ENCODE measurements at regions not wholly inside any gene's neighbourhood (a gene's known extent, or its start where the extent isn't known, plus 50 kb on each side); places are given as distances from the start of the nearest gene placed in this dataset.
A peak's percentile ranks its signal among the peaks of the same experiment; 100 is the strongest.
"Not testable (repeated sequence)": the region's sequence is repeated elsewhere in the genome, so short reads cannot be mapped to it uniquely, and the experiment has no call there.

GRCh38 chr1:70818401-70818800 is 229.2 kb downstream of the PTGER3 start:
- H4K20me1 ChIP-seq: no peaks in the 10 kb centered on the region
- H3K27ac ChIP-seq: no peak overlapping the region
- no peaks in the 10 kb centered on the region for H3K9me3 ChIP-seq (replicated peaks in 1 of 11)
- H3K36me3 ChIP-seq: no peaks in the 10 kb centered on the region
- H3K4me3 ChIP-seq: no peak overlapping the region
- H3K4me2 ChIP-seq: peak overlapping the region in 2 of 11 experiments; percentile 9 to 19; a peak in 2 of 22 replicates
- peaks cover 0 to 21% (median 0%) of the 10 kb centered on the region in 10 experiments; a peak in 3 of 20 replicates for H3K4me1 ChIP-seq
- TF ChIP-seq Cebpa-rat (IDR thresholded peaks at IDR 0.05): no peak
- H3K9ac ChIP-seq: no peak overlapping the region
- no peaks in the 10 kb centered on the region for H3K27me3 ChIP-seq

GRCh38 chr1:70819231-70819630 is 228.4 kb downstream of the PTGER3 start:
- peaks cover 0 to 21% (median 0%) of the 10 kb centered on the region in 10 experiments; a peak in 3 of 20 replicates for H3K4me1 ChIP-seq
- no peaks in the 10 kb centered on the region for H3K9me3 ChIP-seq (replicated peaks in 1 of 11)
- no peak overlapping the region for H3K9ac ChIP-seq
- H3K4me2 ChIP-seq: no peak overlapping the region
- H3K27ac ChIP-seq: no peak overlapping the region
- no peaks in the 10 kb centered on the region for H3K36me3 ChIP-seq
- no peak overlapping the region for H3K4me3 ChIP-seq
- TF ChIP-seq Cebpa-rat (IDR thresholded peaks at IDR 0.05): no peak
- no peaks in the 10 kb centered on the region for H3K27me3 ChIP-seq
- H4K20me1 ChIP-seq: no peaks in the 10 kb centered on the region

- H3K9ac ChIP-seq: no peak overlapping the region
- no peak overlapping the region for H3K4me3 ChIP-seq
- peak overlapping the region in 1 of 11 experiments; percentile 0; a peak in 1 of 22 replicates for H3K4me2 ChIP-seq
- no peaks in the 10 kb centered on the region for H4K20me1 ChIP-seq
- peaks cover 0 to 21% (median 0%) of the 10 kb centered on the region in 10 experiments; a peak in 3 of 20 replicates for H3K4me1 ChIP-seq
- H3K9me3 ChIP-seq (replicated peaks in 1 of 11): no peaks in the 10 kb centered on the region
- no peak overlapping the region for H3K27ac ChIP-seq
- no peak for TF ChIP-seq Cebpa-rat (IDR thresholded peaks at IDR 0.05)
- no peaks in the 10 kb centered on the region for H3K27me3 ChIP-seq
- H3K36me3 ChIP-seq: no peaks in the 10 kb centered on the region
Observed at GRCh38 chr1:70819785-70820184, 227.8 kb downstream of the PTGER3 start.

- Histone ChIP-seq H3K27ac (no peak overlapping the region), H3K27me3 (no peaks in the 10 kb centered on the region), H3K4me1 (peaks cover 0 to 21% (median 0%) of the 10 kb centered on the region in 10 experiments; a peak in 3 of 20 replicates), H3K36me3 (no peaks in the 10 kb centered on the region), H4K20me1 (no peaks in the 10 kb centered on the region; a peak in 1 of 22 replicates), H3K9me3 (replicated peaks in 1 of 11) (no peaks in the 10 kb centered on the region), H3K4me3 (no peak overlapping the region), H3K9ac (no peak overlapping the region), H3K4me2 (peak overlapping the region in 1 of 11 experiments; percentile 0; a peak in 1 of 22 replicates)
- 0 out of 22 replicates have a peak, but pooled peaks of 1 of the 11 experiments have one; percentile 12 for TF ChIP-seq Cebpa-rat (IDR thresholded peaks at IDR 0.05)
Observed at GRCh38 chr1:70820396-70820795, 227.2 kb downstream of the PTGER3 start.

GRCh38 chr1:70820995-70821394 is 226.6 kb downstream of the PTGER3 start:
- no peaks in the 10 kb centered on the region; a peak in 1 of 22 replicates for H4K20me1 ChIP-seq

GRCh38 chr1:70826428-70826827 is 221.2 kb downstream of the PTGER3 start:
- H3K9ac ChIP-seq: no peak overlapping the region
- no peak for TF ChIP-seq Cebpa-rat (IDR thresholded peaks at IDR 0.05)
- no peaks in the 10 kb centered on the region for H3K27me3 ChIP-seq
- H3K9me3 ChIP-seq (replicated peaks in 1 of 11): peaks cover 0 to 1% (median 0%) of the 10 kb centered on the region in 11 experiments; a peak in 2 of 22 replicates
- H3K27ac ChIP-seq: no peak overlapping the region
- H3K4me2 ChIP-seq: no peak overlapping the region
- H4K20me1 ChIP-seq: no peaks in the 10 kb centered on the region; a peak in 1 of 22 replicates
- H3K4me1 ChIP-seq: no peaks in the 10 kb centered on the region
- H3K4me3 ChIP-seq: no peak overlapping the region
- no peaks in the 10 kb centered on the region for H3K36me3 ChIP-seq

More at GRCh38 chr1:70820995-70821394, 226.6 kb downstream of the PTGER3 start:
- H3K36me3 ChIP-seq: no peaks in the 10 kb centered on the region
- no peaks in the 10 kb centered on the region for H3K27me3 ChIP-seq
- H3K9me3 ChIP-seq (replicated peaks in 1 of 11): no peaks in the 10 kb centered on the region
- peaks cover 0 to 21% (median 0%) of the 10 kb centered on the region in 10 experiments; a peak in 3 of 20 replicates for H3K4me1 ChIP-seq
- no peak for TF ChIP-seq Cebpa-rat (IDR thresholded peaks at IDR 0.05)
- H3K27ac ChIP-seq: no peak overlapping the region
- no peak overlapping the region for H3K4me3 ChIP-seq
- H3K4me2 ChIP-seq: no peak overlapping the region
- H3K9ac ChIP-seq: no peak overlapping the region

- no peak for TF ChIP-seq Cebpa-rat (IDR thresholded peaks at IDR 0.05)
- Histone ChIP-seq H3K9me3 (replicated peaks in 1 of 11) (peaks cover 0 to 7% (median 0%) of the 10 kb centered on the region in 11 experiments; a peak in 2 of 22 replicates), H4K20me1 (no peaks in the 10 kb centered on the region; a peak in 1 of 22 replicates), H3K27me3 (no peaks in the 10 kb centered on the region), H3K4me1 (no peaks in the 10 kb centered on the region), H3K4me3 (no peak overlapping the region), H3K9ac (no peak overlapping the region), H3K36me3 (no peaks in the 10 kb centered on the region), H3K4me2 (no peak overlapping the region), H3K27ac (no peak overlapping the region)
Observed at GRCh38 chr1:70827030-70827429, 220.6 kb downstream of the PTGER3 start.

- no peak overlapping the region for H3K27ac ChIP-seq
- H3K4me2 ChIP-seq: no peak overlapping the region
- no peak overlapping the region for H3K4me3 ChIP-seq
- peaks cover 0 to 10% (median 0%) of the 10 kb centered on the region in 11 experiments; a peak in 2 of 22 replicates for H3K9me3 ChIP-seq (replicated peaks in 1 of 11)
- no peaks in the 10 kb centered on the region for H3K4me1 ChIP-seq
- TF ChIP-seq Cebpa-rat (IDR thresholded peaks at IDR 0.05): no peak
- H4K20me1 ChIP-seq: no peaks in the 10 kb centered on the region; a peak in 1 of 22 replicates
- no peaks in the 10 kb centered on the region for H3K27me3 ChIP-seq
- H3K9ac ChIP-seq: no peak overlapping the region
- H3K36me3 ChIP-seq: no peaks in the 10 kb centered on the region
Observed at GRCh38 chr1:70828177-70828576, 219.4 kb downstream of the PTGER3 start.

- not testable (repeated sequence) for H4K20me1 ChIP-seq; H3K27ac ChIP-seq; H3K4me2 ChIP-seq; H3K4me3 ChIP-seq; H3K4me1 ChIP-seq; H3K27me3 ChIP-seq; H3K9ac ChIP-seq; H3K36me3 ChIP-seq; H3K9me3 ChIP-seq (replicated peaks in 1 of 11)
Observed at GRCh38 chr1:70834365-70834764, 213.3 kb downstream of the PTGER3 start.

- Histone ChIP-seq H3K4me1 (no peaks in the 10 kb centered on the region), H3K27ac (no peak overlapping the region), H3K4me3 (no peak overlapping the region), H3K27me3 (no peaks in the 10 kb centered on the region), H3K36me3 (no peaks in the 10 kb centered on the region), H4K20me1 (no peaks in the 10 kb centered on the region), H3K4me2 (no peak overlapping the region), H3K9ac (no peak overlapping the region), H3K9me3 (replicated peaks in 1 of 11) (peaks cover 0 to 8% (median 0%) of the 10 kb centered on the region in 11 experiments; a peak in 4 of 22 replicates)
- no peak for TF ChIP-seq Cebpa-rat (IDR thresholded peaks at IDR 0.05)
Observed at GRCh38 chr1:70836456-70836855, 211.2 kb downstream of the PTGER3 start.

All from BLaER1 treated with 17β-estradiol and CSF1 and Interleukin-3, amounts not matched to agents 10 nM and 100 nM (cell line).